ENCODE measurements at regions not wholly inside any gene's neighbourhood (a gene's known extent, or its start where the extent isn't known, plus 50 kb on each side); places are given as distances from the start of the nearest gene placed in this dataset.

DNA sequence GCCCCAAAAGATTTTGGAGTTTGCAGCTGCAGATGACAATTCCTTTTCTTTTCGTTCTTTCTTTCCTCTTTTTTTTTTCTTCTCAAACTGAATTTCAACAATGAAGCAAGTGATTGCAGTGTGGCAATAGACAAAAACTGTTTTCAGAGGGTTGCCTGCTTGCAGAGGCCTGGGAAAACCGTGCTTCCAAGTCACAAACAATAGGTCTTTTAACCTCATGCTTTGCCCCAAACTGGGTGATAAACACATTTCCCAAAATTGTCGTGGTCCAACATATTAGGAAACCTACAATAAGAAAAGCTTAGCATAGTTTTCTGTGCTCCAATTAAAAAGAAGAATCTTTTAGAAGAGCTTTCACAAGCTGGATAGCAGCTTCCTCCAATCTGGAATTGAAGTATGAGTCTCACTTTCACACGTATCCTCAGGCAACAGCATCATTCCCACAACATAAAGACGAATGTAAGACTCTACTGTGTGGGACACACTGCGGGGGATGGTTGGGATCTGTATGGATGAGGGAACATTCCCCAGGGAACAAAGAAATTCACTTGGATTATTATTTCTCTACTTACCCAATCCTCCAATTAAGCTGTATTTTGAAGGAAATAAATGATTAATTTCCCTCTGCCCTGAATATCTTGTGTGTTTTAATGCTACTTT, 656.1 kb downstream of the RNF144A start:
- Mint-ChIP-seq H3K27ac (no peak overlapping the region), H3K9me3 (peaks cover 14% of the 10 kb centered on the region), H3K27me3 (peaks cover 7% of the 10 kb centered on the region), H3K36me3 (ENCODE audit: low read depth) (no peaks in the 10 kb centered on the region), H3K4me1 (ENCODE audit: low read depth) (no peaks in the 10 kb centered on the region), H3K4me3 (no peak overlapping the region)
- intact Hi-C loops (cut with micrococcal nuclease): no loop called here

DNA sequence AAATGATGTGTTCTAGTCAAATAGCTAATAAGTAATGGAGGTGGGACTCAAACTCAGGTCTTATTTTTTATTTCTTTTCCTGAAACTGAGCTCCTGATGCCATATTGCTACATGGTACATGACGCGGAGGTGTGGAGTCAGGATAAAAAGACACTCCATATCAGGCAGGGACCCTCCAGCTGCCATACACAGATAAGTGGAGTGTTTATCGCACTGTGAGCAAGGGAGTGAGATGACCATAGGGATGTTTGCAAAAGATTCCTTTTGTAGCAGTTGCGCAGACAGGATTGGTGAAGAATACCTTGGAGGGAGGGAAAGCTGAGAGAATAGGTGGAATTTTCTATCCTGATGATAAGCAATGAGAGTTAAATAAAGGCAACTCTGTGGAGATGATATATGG, 657.2 kb downstream of the RNF144A start:
- H3K4me3 Mint-ChIP-seq: no peak overlapping the region
- H3K4me1 Mint-ChIP-seq (ENCODE audit: low read depth): no peaks in the 10 kb centered on the region
- no peaks in the 10 kb centered on the region for H3K36me3 Mint-ChIP-seq (ENCODE audit: low read depth)
- intact Hi-C loops (cut with micrococcal nuclease): no loop called here
- H3K27me3 Mint-ChIP-seq: peaks cover 7% of the 10 kb centered on the region
- H3K9me3 Mint-ChIP-seq: peaks cover 22% of the 10 kb centered on the region
- H3K27ac Mint-ChIP-seq: no peak overlapping the region

DNA sequence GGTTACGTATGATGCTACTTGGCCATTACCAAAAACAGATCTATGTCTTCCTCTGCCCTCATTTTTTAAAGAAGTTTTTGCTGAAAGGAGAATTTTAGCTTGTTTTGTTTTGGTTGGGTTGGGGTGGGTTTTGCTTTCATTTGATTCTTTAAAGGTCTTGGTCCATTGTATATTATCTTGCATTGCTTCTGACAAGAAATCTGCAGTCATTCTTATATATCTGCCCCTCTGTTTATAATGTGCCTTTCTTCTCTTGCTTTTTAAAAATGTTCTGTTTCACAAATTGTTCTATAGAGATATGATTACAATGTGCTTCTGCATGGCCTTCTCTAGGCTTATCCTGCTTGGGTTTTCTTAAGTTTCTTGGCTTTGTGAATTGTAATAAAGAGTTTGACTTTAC, 660.6 kb downstream of the RNF144A start:
- H3K4me1 Mint-ChIP-seq (ENCODE audit: low read depth): no peaks in the 10 kb centered on the region
- no peaks in the 10 kb centered on the region for H3K36me3 Mint-ChIP-seq (ENCODE audit: low read depth)
- no peak overlapping the region for H3K27ac Mint-ChIP-seq
- peaks cover 29% of the 10 kb centered on the region for H3K9me3 Mint-ChIP-seq
- intact Hi-C loops (cut with micrococcal nuclease): no loop called here
- peaks cover 7% of the 10 kb centered on the region for H3K27me3 Mint-ChIP-seq
- no peak overlapping the region for H3K4me3 Mint-ChIP-seq

DNA sequence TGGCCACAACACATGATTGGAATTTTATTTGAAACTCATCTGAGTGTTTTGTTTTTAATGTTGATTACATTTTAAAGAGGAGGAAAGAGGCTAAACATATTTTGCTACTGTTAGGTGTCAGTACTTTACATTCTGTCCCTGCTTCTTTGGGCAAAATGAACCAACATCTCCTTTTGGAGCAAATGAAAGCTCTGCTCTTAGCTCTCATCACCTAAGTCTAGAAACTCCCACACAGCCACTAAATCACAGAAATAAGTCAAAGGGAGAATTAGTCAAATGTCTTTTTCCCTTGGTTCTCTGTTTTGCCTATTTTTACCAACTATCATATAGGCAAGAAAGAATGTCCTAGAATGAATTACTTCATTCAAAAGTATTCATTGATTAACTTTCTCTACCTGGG, 666.8 kb downstream of the RNF144A start:
- no peak overlapping the region for H3K27ac Mint-ChIP-seq
- peaks cover 22% of the 10 kb centered on the region for H3K9me3 Mint-ChIP-seq
- no peak overlapping the region for H3K4me3 Mint-ChIP-seq
- no peaks in the 10 kb centered on the region for H3K36me3 Mint-ChIP-seq (ENCODE audit: low read depth)
- H3K4me1 Mint-ChIP-seq (ENCODE audit: low read depth): peaks cover 7% of the 10 kb centered on the region
- intact Hi-C loops (cut with micrococcal nuclease): no loop called here
- no peaks in the 10 kb centered on the region for H3K27me3 Mint-ChIP-seq

DNA sequence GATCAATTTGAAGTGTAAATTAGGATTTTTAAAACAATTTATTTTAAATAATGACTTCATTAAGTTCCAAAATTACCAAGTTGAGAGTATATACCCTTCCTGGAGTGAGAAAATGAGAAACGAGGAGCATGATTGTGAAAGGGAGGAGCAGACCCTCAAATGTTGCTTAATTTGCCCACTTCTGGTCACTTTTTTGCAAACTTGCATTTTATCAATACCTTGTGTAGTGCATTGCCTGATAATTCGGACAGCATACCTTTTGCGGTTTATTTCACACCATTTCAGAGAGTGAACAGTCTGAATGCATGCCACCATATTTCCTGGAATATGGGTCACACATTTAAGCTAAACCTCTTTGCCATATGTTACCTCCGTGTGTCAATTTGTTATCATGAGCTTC, 669.7 kb downstream of the RNF144A start:
- H3K27me3 Mint-ChIP-seq: no peaks in the 10 kb centered on the region
- peaks cover 7% of the 10 kb centered on the region for H3K4me1 Mint-ChIP-seq (ENCODE audit: low read depth)
- no peak overlapping the region for H3K27ac Mint-ChIP-seq
- H3K36me3 Mint-ChIP-seq (ENCODE audit: low read depth): no peaks in the 10 kb centered on the region
- peaks cover 15% of the 10 kb centered on the region for H3K9me3 Mint-ChIP-seq
- no peak overlapping the region for H3K4me3 Mint-ChIP-seq
- intact Hi-C loops (cut with micrococcal nuclease): no loop called here

DNA sequence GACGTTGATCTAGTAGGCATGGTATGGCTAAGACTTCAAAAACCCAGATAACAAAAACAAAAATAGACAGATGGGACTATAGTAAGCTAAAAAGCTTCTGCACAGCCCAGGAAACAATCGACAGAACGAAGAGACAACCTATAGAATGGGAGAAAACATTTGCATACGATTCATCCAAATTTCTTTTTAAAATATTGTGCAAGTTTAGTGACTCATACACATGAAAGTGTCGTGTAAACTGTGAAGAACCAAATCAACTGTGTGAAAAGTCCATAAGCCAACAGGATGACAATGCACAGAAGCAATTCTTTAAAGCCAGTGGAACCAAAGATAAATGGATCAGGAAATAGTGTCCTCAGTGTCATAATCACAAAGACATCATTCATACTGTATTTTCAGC, 671.1 kb downstream of the RNF144A start:
- Mint-ChIP-seq H3K4me1 (ENCODE audit: low read depth) (peaks cover 7% of the 10 kb centered on the region), H3K36me3 (ENCODE audit: low read depth) (no peaks in the 10 kb centered on the region), H3K4me3 (no peak overlapping the region), H3K9me3 (peaks cover 6% of the 10 kb centered on the region), H3K27ac (no peak overlapping the region), H3K27me3 (no peaks in the 10 kb centered on the region)
- intact Hi-C loops (cut with micrococcal nuclease): no loop called here

DNA sequence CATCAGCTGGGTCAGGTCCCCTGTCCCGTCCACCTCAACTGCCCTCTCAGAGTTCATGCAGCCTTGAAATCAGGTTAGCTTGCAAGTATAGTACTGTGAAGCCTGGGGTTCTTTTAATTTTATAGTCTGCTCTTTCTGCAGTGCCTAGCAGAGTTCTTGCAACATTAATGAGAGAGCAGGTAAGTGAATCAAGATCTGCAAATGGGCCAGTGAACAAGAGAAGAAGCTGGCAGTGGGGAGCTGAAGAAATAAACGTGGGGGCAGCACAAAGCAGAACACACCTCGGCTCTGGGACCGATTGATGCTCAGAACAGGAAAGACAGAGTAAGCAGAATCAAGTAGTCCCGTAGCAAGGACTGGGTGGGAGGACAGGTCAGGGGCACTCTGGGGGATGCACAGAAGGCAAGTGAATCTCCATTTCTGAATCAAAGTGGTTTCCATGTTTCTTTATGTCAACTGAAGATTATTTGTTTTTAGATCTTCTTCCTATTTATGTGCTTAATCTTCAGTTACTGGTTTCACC, 675.5 kb downstream of the RNF144A start:
- no peaks in the 10 kb centered on the region for H3K36me3 Mint-ChIP-seq (ENCODE audit: low read depth)
- H3K27ac Mint-ChIP-seq: no peak overlapping the region
- no peaks in the 10 kb centered on the region for H3K9me3 Mint-ChIP-seq
- H3K4me3 Mint-ChIP-seq: no peak overlapping the region
- intact Hi-C loops (cut with micrococcal nuclease): no loop called here
- H3K27me3 Mint-ChIP-seq: no peaks in the 10 kb centered on the region
- H3K4me1 Mint-ChIP-seq (ENCODE audit: low read depth): peaks cover 7% of the 10 kb centered on the region

DNA sequence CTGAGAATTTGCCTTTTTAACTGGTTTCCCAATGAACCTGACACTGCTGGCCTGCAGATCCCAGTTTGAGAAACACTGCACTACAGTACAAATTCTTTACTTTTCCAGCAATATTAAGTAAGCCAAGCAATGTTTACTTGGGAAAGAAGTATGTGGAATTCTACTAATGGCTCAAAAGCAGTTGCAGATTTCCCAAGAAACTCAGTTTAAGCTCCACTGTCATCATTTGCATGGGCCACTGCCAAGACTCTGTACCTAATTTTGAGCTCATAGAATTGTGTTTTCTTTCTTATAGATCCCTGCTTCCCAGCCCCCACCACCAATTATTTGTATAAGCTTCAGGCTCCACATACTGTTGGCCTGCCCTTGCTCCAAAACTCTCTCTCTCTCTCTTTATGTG, 676.1 kb downstream of the RNF144A start:
- Mint-ChIP-seq H3K36me3 (ENCODE audit: low read depth) (no peaks in the 10 kb centered on the region), H3K27ac (no peak overlapping the region), H3K9me3 (no peaks in the 10 kb centered on the region), H3K4me1 (ENCODE audit: low read depth) (peaks cover 3% of the 10 kb centered on the region), H3K4me3 (no peak overlapping the region), H3K27me3 (no peaks in the 10 kb centered on the region)
- intact Hi-C loops (cut with micrococcal nuclease): no loop called here

DNA sequence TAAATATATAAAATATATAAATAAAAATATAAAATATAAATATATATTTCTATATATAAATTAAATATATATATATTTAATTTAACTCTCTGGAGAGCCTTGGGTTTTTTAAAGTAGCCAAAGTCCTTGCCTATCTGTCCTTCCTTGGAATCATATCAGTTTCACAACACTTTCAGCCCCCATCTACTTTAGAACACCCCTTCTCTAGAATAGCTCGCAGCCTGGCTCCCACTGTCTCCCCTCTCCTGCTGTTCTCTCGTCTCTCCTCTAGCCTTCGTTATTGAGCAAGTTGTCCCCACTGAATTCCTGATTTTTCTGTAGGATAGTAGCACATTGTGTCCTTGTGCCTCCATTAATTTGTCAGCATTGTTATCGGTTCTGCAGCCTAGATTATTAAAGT, 677.0 kb downstream of the RNF144A start:
- Mint-ChIP-seq H3K27ac (no peak overlapping the region), H3K4me1 (ENCODE audit: low read depth) (no peaks in the 10 kb centered on the region), H3K9me3 (no peaks in the 10 kb centered on the region), H3K4me3 (no peak overlapping the region), H3K36me3 (ENCODE audit: low read depth) (no peaks in the 10 kb centered on the region), H3K27me3 (no peaks in the 10 kb centered on the region)
- intact Hi-C loops (cut with micrococcal nuclease): no loop called here

DNA sequence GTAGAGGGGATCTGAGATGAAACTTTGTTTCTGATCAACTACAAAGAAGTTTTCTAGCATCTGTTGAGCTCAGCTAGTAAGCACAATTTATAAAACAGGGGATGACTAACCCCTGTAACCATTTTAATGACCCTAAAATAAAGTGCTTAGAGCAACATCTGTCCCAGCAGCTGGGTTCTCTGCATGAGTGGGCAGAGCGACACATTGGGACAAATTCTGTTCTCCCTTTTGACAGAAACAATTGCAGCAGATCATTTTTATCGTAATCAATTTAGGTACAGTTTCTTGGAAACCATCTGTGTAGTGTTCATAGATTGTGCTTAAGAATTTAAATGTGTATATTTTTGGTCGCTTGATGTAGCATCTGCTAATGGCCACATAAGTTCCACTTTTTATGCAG, 678.0 kb downstream of the RNF144A start:
- Mint-ChIP-seq H3K9me3 (no peaks in the 10 kb centered on the region), H3K4me1 (ENCODE audit: low read depth) (no peaks in the 10 kb centered on the region), H3K27me3 (no peaks in the 10 kb centered on the region), H3K4me3 (no peak overlapping the region), H3K36me3 (ENCODE audit: low read depth) (no peaks in the 10 kb centered on the region), H3K27ac (no peak overlapping the region)
- intact Hi-C loops (cut with micrococcal nuclease): no loop called here

DNA sequence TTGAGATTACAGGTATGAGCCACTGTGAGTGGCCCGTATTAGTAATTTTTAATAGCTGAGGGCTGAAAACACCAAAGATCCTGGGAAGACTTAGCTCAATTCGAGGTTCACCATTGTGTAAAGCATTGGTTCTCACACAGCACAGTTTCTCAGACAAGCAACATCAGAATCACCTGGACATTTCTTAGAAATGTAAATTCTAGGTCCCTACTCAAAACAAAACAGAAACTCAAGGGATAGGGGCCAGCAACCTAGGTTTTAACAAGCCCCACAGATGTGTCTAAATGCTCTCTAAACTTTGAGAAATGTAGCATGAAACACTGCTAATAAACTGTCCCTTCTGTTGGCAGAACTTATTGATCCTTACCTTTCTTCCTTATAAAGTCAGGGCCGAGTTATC, 681.2 kb downstream of the RNF144A start:
- H3K4me3 Mint-ChIP-seq: no peak overlapping the region
- H3K4me1 Mint-ChIP-seq (ENCODE audit: low read depth): no peaks in the 10 kb centered on the region
- intact Hi-C loops (cut with micrococcal nuclease): no loop called here
- H3K36me3 Mint-ChIP-seq (ENCODE audit: low read depth): no peaks in the 10 kb centered on the region
- H3K9me3 Mint-ChIP-seq: no peaks in the 10 kb centered on the region
- H3K27ac Mint-ChIP-seq: no peak overlapping the region
- no peaks in the 10 kb centered on the region for H3K27me3 Mint-ChIP-seq

DNA sequence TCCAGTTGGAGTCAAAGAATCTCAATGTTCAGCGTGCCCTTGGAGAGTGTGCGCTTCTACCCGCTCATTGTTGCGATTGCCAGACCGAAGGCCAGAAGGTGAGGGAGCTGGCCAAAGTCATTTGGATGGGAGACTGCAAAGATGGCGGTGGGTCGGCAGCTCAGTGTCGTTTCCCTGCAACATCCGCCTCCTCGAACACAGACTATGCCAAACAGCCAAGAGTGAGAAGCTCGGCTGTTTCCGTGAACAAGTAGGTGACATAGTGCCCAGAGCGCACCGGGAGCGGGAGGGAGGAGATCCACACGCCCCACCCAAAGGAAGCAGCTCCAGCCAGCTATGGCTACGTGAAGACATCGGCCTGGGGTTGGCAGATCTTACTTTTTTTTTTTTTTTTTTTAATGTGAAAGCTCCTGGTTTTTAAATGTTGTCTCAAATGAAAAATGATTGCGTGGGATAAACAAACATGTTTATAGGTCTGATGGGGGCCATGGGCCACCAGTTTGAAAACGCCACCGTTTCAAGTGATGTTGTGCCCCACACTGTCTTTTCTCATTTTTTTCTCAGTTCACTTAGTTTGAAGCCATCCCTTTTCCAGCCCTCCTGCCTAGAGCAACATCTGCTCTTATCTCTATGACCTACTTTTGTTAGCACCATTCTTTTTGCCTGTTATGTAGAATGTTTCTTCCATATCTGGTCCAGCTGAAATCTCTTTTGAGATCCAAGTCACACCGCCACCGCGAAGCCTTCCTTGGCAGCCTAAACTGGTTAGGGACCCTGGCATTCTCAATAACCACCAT, 682.4 kb downstream of the RNF144A start:
- Mint-ChIP-seq H3K4me1 (ENCODE audit: low read depth) (no peaks in the 10 kb centered on the region), H3K9me3 (no peaks in the 10 kb centered on the region), H3K36me3 (ENCODE audit: low read depth) (no peaks in the 10 kb centered on the region), H3K27me3 (no peaks in the 10 kb centered on the region), H3K4me3 (no peak overlapping the region), H3K27ac (no peak overlapping the region)
- intact Hi-C loops (cut with micrococcal nuclease): no loop called here

DNA sequence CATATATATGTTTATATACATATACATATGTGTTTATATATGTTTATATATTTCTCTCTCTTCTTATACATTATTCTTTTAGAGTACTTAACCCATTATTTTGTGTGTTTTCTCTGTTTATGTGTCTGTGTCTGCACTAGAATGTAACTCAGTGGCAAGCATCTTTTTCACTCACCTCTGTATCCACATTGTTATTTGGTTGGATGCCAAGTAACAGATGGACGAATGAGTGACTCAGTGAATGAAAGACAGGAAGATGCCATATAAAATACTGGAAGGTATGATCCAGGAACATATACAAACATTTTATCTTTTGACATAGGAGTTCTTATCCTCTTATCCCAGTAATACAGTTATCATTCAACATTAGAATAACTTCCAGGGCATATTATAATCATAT, 684.8 kb downstream of the RNF144A start:
- Mint-ChIP-seq H3K9me3 (no peaks in the 10 kb centered on the region), H3K36me3 (ENCODE audit: low read depth) (no peaks in the 10 kb centered on the region), H3K4me3 (no peak overlapping the region), H3K4me1 (ENCODE audit: low read depth) (no peaks in the 10 kb centered on the region), H3K27ac (no peak overlapping the region), H3K27me3 (no peaks in the 10 kb centered on the region)
- intact Hi-C loops (cut with micrococcal nuclease): no loop called here

DNA sequence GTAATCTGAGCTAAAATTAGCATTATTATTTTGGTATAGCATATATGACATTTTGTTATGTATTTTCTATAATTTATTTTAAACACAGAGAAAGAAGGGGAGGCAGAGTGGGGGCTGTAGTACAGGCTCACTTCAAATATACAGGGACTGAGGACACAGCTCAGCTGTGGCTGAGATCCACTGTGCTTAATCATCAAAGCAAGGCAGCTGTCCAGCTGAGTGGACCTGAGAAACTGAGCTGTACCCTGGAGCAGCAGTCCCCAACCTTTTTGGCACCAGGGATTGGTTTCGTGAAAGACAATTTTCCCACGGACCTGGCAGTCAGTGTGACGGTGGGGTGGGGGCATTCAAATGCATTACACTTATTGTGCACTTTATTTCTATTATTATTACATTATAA, 687.2 kb downstream of the RNF144A start:
- H3K4me3 Mint-ChIP-seq: no peak overlapping the region
- intact Hi-C loops (cut with micrococcal nuclease): no loop called here
- no peak overlapping the region for H3K27ac Mint-ChIP-seq
- no peaks in the 10 kb centered on the region for H3K9me3 Mint-ChIP-seq
- peaks cover 2% of the 10 kb centered on the region for H3K4me1 Mint-ChIP-seq (ENCODE audit: low read depth)
- H3K36me3 Mint-ChIP-seq (ENCODE audit: low read depth): no peaks in the 10 kb centered on the region
- H3K27me3 Mint-ChIP-seq: no peaks in the 10 kb centered on the region

All from dendritic cell treated with granulocyte-macrophage colony-stimulating factor and Interleukin-4, amounts not matched to agents 40 ng/mL and 50 ng/mL, for 4 days (primary cell).